AG04449 (cell line): ENCODE measurements at regions not wholly inside any gene's neighbourhood (a gene's known extent, or its start where the extent isn't known, plus 50 kb on each side); places are given as distances from the start of the nearest gene placed in this dataset.
A peak's percentile ranks its signal among the peaks of the same experiment; 100 is the strongest.

Source experiments
- CTCF ChIA-PET: fragments of 350-600 bp; formaldehyde crosslinking; extraction: SDS; loops from one replicate; lab custom pipeline; 2021; ENCODE audit warnings: antibody characterized with exemption; lab: Yijun Ruan, JAX
- POLR2A ChIA-PET: fragments of 400-600, 350-600 bp; formaldehyde crosslinking; extraction: SDS; loops from one replicate; lab custom pipeline; 2020; ENCODE audit warnings: antibody characterized with exemption, inconsistent platforms; lab: Yijun Ruan, JAX
- DNase-seq: peaks from one replicate; pipeline ENCODE4 v3.0.0-alpha.2; 2010; ENCODE audit warnings: low read depth, low spot score
- H3K4me3 ChIP-seq: 2 replicates; pipeline ENCODE4 v1.5.1; 2011; ENCODE audit warnings: low read depth, mild to moderate bottlenecking, control low read depth, low read length
- CTCF ChIP-seq: IDR thresholded peaks from one replicate; pipeline ENCODE4 v1.5.1; 2011; ENCODE audit warnings: mild to moderate bottlenecking, moderate library complexity, low read length, control low read depth, inconsistent platforms; ENCODE audit not compliant: insufficient read depth; ENCODE audit errors: missing control alignments

- DNase-seq, result no peak
- ChIA-PET CTCF (no interaction called here), POLR2A (no interaction called here)
- H3K4me3 ChIP-seq, result no peak overlapping the region
- TF ChIP-seq CTCF, result no peak
Observed at GRCh38 chr4:26214994-26215393, 105.8 kb upstream of the RBPJ start.

GRCh38 chr4:26215725-26216124 is 105.1 kb upstream of the RBPJ start:
- CTCF ChIA-PET, result interaction anchor here (0.7 kb wide), 1 partner anchor 34 kb away, joined by 3 read pairs; no protein-coding TSS in a partner anchor
- H3K4me3 ChIP-seq, result no peak overlapping the region
- no peak for DNase-seq
- POLR2A ChIA-PET, result no interaction called here
- no peak for TF ChIP-seq CTCF

GRCh38 chr4:26217481-26217880 is 103.3 kb upstream of the RBPJ start:
- no peak for DNase-seq
- H3K4me3 ChIP-seq, result no peak overlapping the region
- ChIA-PET POLR2A (no interaction called here), CTCF (interaction anchor here (0.7 to 1.2 kb wide), 3 partner anchors 14 to 131 kb away, joined by 3 to 4 read pairs (median 3); no protein-coding TSS in a partner anchor)
- TF ChIP-seq CTCF, result no peak

GRCh38 chr4:26217961-26218676 is 102.7 kb upstream of the RBPJ start:
- H3K4me3 ChIP-seq, result no peak overlapping the region
- no peak for DNase-seq
- TF ChIP-seq CTCF, result no peak
- POLR2A ChIA-PET, result no interaction called here
- CTCF ChIA-PET, result interaction anchor here (0.9 to 1.2 kb wide), 2 partner anchors 15 to 21 kb away, joined by 3 to 4 read pairs; no protein-coding TSS in a partner anchor

GRCh38 chr4:26218677-26219605 is 101.9 kb upstream of the RBPJ start:
- DNase-seq, result no peak
- TF ChIP-seq CTCF, result no peak
- POLR2A ChIA-PET, result no interaction called here
- CTCF ChIA-PET, result no interaction called here
- H3K4me3 ChIP-seq, result no peak overlapping the region

- ChIA-PET CTCF (interaction anchor here (0.7 to 1.3 kb wide), 2 partner anchors 15 to 139 kb away, joined by 3 read pairs; no protein-coding TSS in a partner anchor), POLR2A (no interaction called here)
- peak; percentile 31 for DNase-seq
- no peak for TF ChIP-seq CTCF
- no peak overlapping the region for H3K4me3 ChIP-seq
Observed at GRCh38 chr4:26220696-26221095, 100.1 kb upstream of the RBPJ start.
